NCI-H524 treated with DMSO at 0.1 percent for 48 hours (cell line): ENCODE measurements at regions not wholly inside any gene's neighbourhood (a gene's known extent, or its start where the extent isn't known, plus 50 kb on each side); places are given as distances from the start of the nearest gene placed in this dataset.

ENCODE experiments used
- DNase-seq: peaks from one replicate; lab custom pipeline; 2025; lab: John Stamatoyannopoulos, UW

- no peak for DNase-seq
Measured at GRCh38 chr10:128530301-128530700, 404.1 kb upstream of the MKI67 start.

GRCh38 chr10:128530946-128531345 is 404.7 kb upstream of the MKI67 start:
- DNase-seq, result no peak

GRCh38 chr10:128534686-128535085 is 408.5 kb upstream of the MKI67 start:
- DNase-seq, result no peak

GRCh38 chr10:128536259-128536658 is 410.0 kb upstream of the MKI67 start:
- no peak for DNase-seq

- DNase-seq, result no peak
Measured at GRCh38 chr10:128537834-128538330, 411.7 kb upstream of the MKI67 start.

- DNase-seq, result no peak
Measured at GRCh38 chr10:128538671-128539070, 412.4 kb upstream of the MKI67 start.

- no peak for DNase-seq
Measured at GRCh38 chr10:128539510-128540127, 413.4 kb upstream of the MKI67 start.

GRCh38 chr10:128540128-128540762 is 414.0 kb upstream of the MKI67 start:
- no peak for DNase-seq

GRCh38 chr10:128540781-128541761 is 414.8 kb upstream of the MKI67 start:
- peak; percentile 20 for DNase-seq

- DNase-seq, result no peak
Measured at GRCh38 chr10:128541926-128542475, 415.8 kb upstream of the MKI67 start.

- no peak for DNase-seq
Measured at GRCh38 chr10:128542659-128543058, 416.4 kb upstream of the MKI67 start.

- DNase-seq, result no peak
Measured at GRCh38 chr10:128543151-128543550, 416.9 kb upstream of the MKI67 start.

- DNase-seq, result no peak
Measured at GRCh38 chr10:128545216-128545615, 419.0 kb upstream of the MKI67 start.

- no peak for DNase-seq
Measured at GRCh38 chr10:128546651-128547165, 420.5 kb upstream of the MKI67 start.

- DNase-seq, result no peak
Measured at GRCh38 chr10:128549101-128549608, 422.9 kb upstream of the MKI67 start.

GRCh38 chr10:128550045-128550444 is 423.8 kb upstream of the MKI67 start:
- DNase-seq, result no peak

GRCh38 chr10:128551475-128551874 is 425.3 kb upstream of the MKI67 start:
- DNase-seq, result no peak

- no peak for DNase-seq
Measured at GRCh38 chr10:128553755-128554154, 427.5 kb upstream of the MKI67 start.

GRCh38 chr10:128556182-128557110 is 430.2 kb upstream of the MKI67 start:
- no peak for DNase-seq

GRCh38 chr10:128557149-128557710 is 431.0 kb upstream of the MKI67 start:
- DNase-seq, result no peak
